A549 (cell line): ENCODE measurements at regions not wholly inside any gene's neighbourhood (a gene's known extent, or its start where the extent isn't known, plus 50 kb on each side); places are given as distances from the start of the nearest gene placed in this dataset.

ENCODE experiments used
- ATAC-seq, 2 experiments: fragments of 200-7000 bp in 1 of 2; fragments of >200 bp in 1 of 2; cut with Nextera tagmentation in 1 of 2; cut with Tn5 transposase in 1 of 2; 3 replicates each; pipeline versions ENCODE4 v1.8.0 to v1.9.1; 2018 to 2020; ENCODE audit warnings: mild to moderate bottlenecking in 1 of 2, moderate library complexity in 1 of 2
- CTCF ChIA-PET: fragments of 300-600 bp; sonication (Branson Sonifier 250); formaldehyde crosslinking; extraction: SDS; loops from one replicate; lab custom pipeline; 2021; ENCODE audit warnings: antibody characterized with exemption, inconsistent platforms; lab: Yijun Ruan, JAX
- POLR2A ChIA-PET: fragments of 350-600 bp; formaldehyde crosslinking; extraction: SDS; loops from one replicate; lab custom pipeline; 2021; ENCODE audit warnings: antibody characterized with exemption, inconsistent platforms; lab: Yijun Ruan, JAX
- DNase-seq, 2 experiments: peaks; one replicate each; pipeline versions ENCODE4 v3.0.0 to v3.0.0-alpha.2; 2011 to 2016; ENCODE audit warnings: low read depth in 1 of 2, low spot score in 1 of 2
- FAIRE-seq: peaks from 2 replicates; lab custom pipeline; 2011; peaks lifted over from hg19 to GRCh38; lab: Jason Lieb, UNC
- H3K27ac ChIP-seq, 2 experiments: fragments of >200 bp; sonication (Bioruptor Twin); formaldehyde crosslinking; 3 replicates each; pipeline ENCODE4 v1.5.1; 2016 to 2017
- H3K4me1 ChIP-seq: fragments of >200 bp; sonication (Bioruptor Twin); formaldehyde crosslinking; 3 replicates; pipeline ENCODE4 v1.6.1; 2016
- H3K4me2 ChIP-seq: fragments of >200 bp; sonication (Bioruptor Twin); formaldehyde crosslinking; 3 replicates; pipeline ENCODE4 v1.6.1; 2016
- H3K4me3 ChIP-seq: fragments of >200 bp; sonication (Bioruptor Twin); formaldehyde crosslinking; 3 replicates; pipeline ENCODE4 v1.5.1; 2016
- H3K9me3 ChIP-seq: fragments of >200 bp; sonication (Bioruptor Twin); formaldehyde crosslinking; 3 replicates; pipeline ENCODE4 v1.6.1; 2016
- CBX8 ChIP-seq: fragments of 200-600 bp; sonication (generic); IDR thresholded peaks from 2 replicates; pipeline ENCODE4 v1.6.1; 2016
- CEBPB ChIP-seq, 2 experiments: fragments of >200 bp in 1 of 2; sonication (Bioruptor Twin) in 1 of 2; formaldehyde crosslinking in 1 of 2; IDR thresholded peaks; 2 replicates each; pipeline ENCODE4 v1.6.1; 2012 to 2016
- CHD4 ChIP-seq: fragments of 200-600 bp; sonication (generic); IDR thresholded peaks from 2 replicates; pipeline ENCODE4 v1.6.1; 2016; ENCODE audit warnings: antibody characterized with exemption, mild to moderate bottlenecking, borderline replicate concordance
- EHF ChIP-seq: fragments of 250-450 bp; sonication (Bioruptor Pico); IDR thresholded peaks from 2 replicates; pipeline ENCODE4 v1.5.0; 2020; ENCODE audit warnings: mild to moderate bottlenecking
- ELK1 ChIP-seq: fragments of 150-350 bp; IDR thresholded peaks from 2 replicates; pipeline ENCODE4 v1.6.1; 2014; ENCODE audit warnings: low read depth, mild to moderate bottlenecking, low read length
- EP300 ChIP-seq, 2 experiments: fragments of >200 bp; sonication (Bioruptor Twin); formaldehyde crosslinking; IDR thresholded peaks; 2 replicates in 1 of 2; 3 replicates in 1 of 2; pipeline ENCODE4 v1.6.1; 2016 to 2017
- ESRRA ChIP-seq: fragments of 150-350 bp; IDR thresholded peaks from 2 replicates; pipeline ENCODE4 v1.6.1; 2014; ENCODE audit warnings: mild to moderate bottlenecking, low read length, borderline replicate concordance
- FOSB ChIP-seq: fragments of 250-450 bp; sonication (Bioruptor Pico); IDR thresholded peaks from 2 replicates; pipeline ENCODE4 v1.5.0; 2020; ENCODE audit warnings: mild to moderate bottlenecking, moderate library complexity
- FOSL2 ChIP-seq, 2 experiments: fragments of 450-650 bp in 1 of 2; fragments of >200 bp in 1 of 2; sonication (Bioruptor Twin) in 1 of 2; formaldehyde crosslinking; IDR thresholded peaks; 2 replicates each; pipeline versions ENCODE4 v1.5.0 to v1.6.1; 2016 to 2020; ENCODE audit warnings: mild to moderate bottlenecking in 1 of 2, moderate library complexity in 1 of 2
- FOXS1 ChIP-seq: fragments of 250-450 bp; sonication (Bioruptor Pico); IDR thresholded peaks from 2 replicates; pipeline ENCODE4 v1.5.0; 2020; ENCODE audit warnings: mild to moderate bottlenecking, moderate library complexity
- HDAC2 ChIP-seq: fragments of 200-600 bp; sonication (generic); IDR thresholded peaks from 2 replicates; pipeline ENCODE4 v1.6.1; 2016
- HOXA7 ChIP-seq: fragments of 250-450 bp; sonication (Bioruptor Pico); IDR thresholded peaks from 2 replicates; pipeline ENCODE4 v1.5.0; 2020; ENCODE audit warnings: mild to moderate bottlenecking, moderate library complexity
- JUNB ChIP-seq: fragments of >200 bp; sonication (Bioruptor Twin); formaldehyde crosslinking; IDR thresholded peaks from 2 replicates; pipeline ENCODE4 v1.6.1; 2016
- KDM5A ChIP-seq: fragments of 200-600 bp; sonication (generic); IDR thresholded peaks from 2 replicates; pipeline ENCODE4 v1.6.1; 2016; ENCODE audit warnings: antibody characterized with exemption, mild to moderate bottlenecking
- MAFK ChIP-seq: fragments of 450-650 bp; IDR thresholded peaks from 2 replicates; pipeline ENCODE4 v1.6.1; 2014; ENCODE audit not compliant: partially characterized antibody
- MAZ ChIP-seq: fragments of 150-350 bp; IDR thresholded peaks from 2 replicates; pipeline ENCODE4 v1.6.1; 2014; ENCODE audit warnings: antibody characterized with exemption, low read depth, low read length, borderline replicate concordance
- NFE2L2 ChIP-seq: fragments of 150-350 bp; conservative IDR thresholded peaks from 2 replicates; pipeline ENCODE4 v1.6.1; 2014; ENCODE audit warnings: low read length
- NPAS2 ChIP-seq: fragments of 250-450 bp; sonication (Bioruptor Pico); IDR thresholded peaks from 2 replicates; pipeline ENCODE4 v1.8.0; 2022; ENCODE audit warnings: mild to moderate bottlenecking, moderate library complexity, borderline replicate concordance
- POLR2A ChIP-seq: IDR thresholded peaks from 2 replicates; pipeline ENCODE4 v1.6.1; 2012; ENCODE audit warnings: mild to moderate bottlenecking, low read length
- POLR2AphosphoS2 ChIP-seq: conservative IDR thresholded peaks from 2 replicates; pipeline ENCODE4 v1.6.1; 2012; ENCODE audit warnings: low read length, improper control_type of control experiment, inconsistent platforms
- RAD21 ChIP-seq, 2 experiments: fragments of >200 bp in 1 of 2; sonication (Bioruptor Twin) in 1 of 2; formaldehyde crosslinking in 1 of 2; IDR thresholded peaks in 1 of 2; conservative IDR thresholded peaks in 1 of 2; 2 replicates in 1 of 2; 3 replicates in 1 of 2; pipeline ENCODE4 v1.6.1; 2012 to 2018; ENCODE audit warnings: inconsistent platforms in 1 of 2
- RNF2 ChIP-seq: fragments of 200-600 bp; sonication (generic); IDR thresholded peaks from 2 replicates; pipeline ENCODE4 v1.6.1; 2016; ENCODE audit warnings: low read depth, mild to moderate bottlenecking, antibody characterized with exemption, moderate library complexity, borderline replicate concordance
- SMC3 ChIP-seq: fragments of >200 bp; sonication (Bioruptor Twin); formaldehyde crosslinking; IDR thresholded peaks from 3 replicates; pipeline ENCODE4 v1.6.1; 2018; ENCODE audit warnings: inconsistent platforms
- TP53 ChIP-seq: fragments of 250-450 bp; sonication (Bioruptor Pico); IDR thresholded peaks from 2 replicates; pipeline ENCODE4 v1.5.0; 2021; ENCODE audit warnings: mild to moderate bottlenecking, moderate library complexity
- ZC3H11A ChIP-seq: fragments of 450-650 bp; IDR thresholded peaks from 2 replicates; pipeline ENCODE4 v1.6.1; 2014; ENCODE audit warnings: antibody characterized with exemption, mild to moderate bottlenecking
- WGBS: methylation state at CpG from one replicate; pipeline ENCODE4 v1.1.6; 2017; ENCODE audit errors: missing lambda C conversion rate; 5-methylcytosine and 5-hydroxymethylcytosine counted together
- TF ChIP-seq, protein P1 (sequence below): fragments of >200 bp; sonication (Bioruptor Twin); formaldehyde crosslinking; IDR thresholded peaks from 3 replicates; pipeline ENCODE4 v1.5.1; 2016
- TF ChIP-seq, protein P2 (sequence below): IDR thresholded peaks from 2 replicates; pipeline ENCODE4 v1.6.1; 2012
- TF ChIP-seq, protein P3 (sequence below): fragments of >200 bp; sonication (Bioruptor Twin); formaldehyde crosslinking; IDR thresholded peaks from 2 replicates; pipeline ENCODE4 v1.6.1; 2016

- TF ChIP-seq, protein P1, sequence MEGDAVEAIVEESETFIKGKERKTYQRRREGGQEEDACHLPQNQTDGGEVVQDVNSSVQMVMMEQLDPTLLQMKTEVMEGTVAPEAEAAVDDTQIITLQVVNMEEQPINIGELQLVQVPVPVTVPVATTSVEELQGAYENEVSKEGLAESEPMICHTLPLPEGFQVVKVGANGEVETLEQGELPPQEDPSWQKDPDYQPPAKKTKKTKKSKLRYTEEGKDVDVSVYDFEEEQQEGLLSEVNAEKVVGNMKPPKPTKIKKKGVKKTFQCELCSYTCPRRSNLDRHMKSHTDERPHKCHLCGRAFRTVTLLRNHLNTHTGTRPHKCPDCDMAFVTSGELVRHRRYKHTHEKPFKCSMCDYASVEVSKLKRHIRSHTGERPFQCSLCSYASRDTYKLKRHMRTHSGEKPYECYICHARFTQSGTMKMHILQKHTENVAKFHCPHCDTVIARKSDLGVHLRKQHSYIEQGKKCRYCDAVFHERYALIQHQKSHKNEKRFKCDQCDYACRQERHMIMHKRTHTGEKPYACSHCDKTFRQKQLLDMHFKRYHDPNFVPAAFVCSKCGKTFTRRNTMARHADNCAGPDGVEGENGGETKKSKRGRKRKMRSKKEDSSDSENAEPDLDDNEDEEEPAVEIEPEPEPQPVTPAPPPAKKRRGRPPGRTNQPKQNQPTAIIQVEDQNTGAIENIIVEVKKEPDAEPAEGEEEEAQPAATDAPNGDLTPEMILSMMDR, result no peak
- TF ChIP-seq ESRRA (no peak), KDM5A (no peak)
Measured at GRCh38 chr5:103624035-103624480, 61.5 kb upstream of the NUDT12 start (continued).

- FAIRE-seq, result no peak
- 0 out of 3 replicates have a peak, but pooled peaks cover 2% of the 10 kb centered on the region for H3K4me1 ChIP-seq
- 73% methylated on average over 2 of the region's 2 CpGs for WGBS
- no peak for DNase-seq
- TF ChIP-seq FOSL2 (IDR thresholded peaks at IDR 0.05) (no peak), FOSL2 (CRISPR knock-in tag; IDR thresholded peaks at IDR 0.05) (no peak), KDM5A (no peak), JUNB (no peak), EHF (no peak), FOXS1 (CRISPR knock-in tag) (no peak), ELK1 (no peak), POLR2AphosphoS2 (no peak), FOSB (CRISPR knock-in tag) (no peak), HDAC2 (no peak), POLR2A (no peak), MAFK (no peak), HOXA7 (CRISPR knock-in tag) (no peak), TP53 (CRISPR knock-in tag) (no peak)
- TF ChIP-seq, protein P2, sequence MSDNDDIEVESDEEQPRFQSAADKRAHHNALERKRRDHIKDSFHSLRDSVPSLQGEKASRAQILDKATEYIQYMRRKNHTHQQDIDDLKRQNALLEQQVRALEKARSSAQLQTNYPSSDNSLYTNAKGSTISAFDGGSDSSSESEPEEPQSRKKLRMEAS, result no peak
- H3K4me3 ChIP-seq, result no peak overlapping the region
- ChIA-PET CTCF (no interaction called here), POLR2A (no interaction called here)
- no peak overlapping the region for H3K27ac ChIP-seq
- H3K9me3 ChIP-seq, result no peaks in the 10 kb centered on the region
- ATAC-seq, result no peak
- no peak overlapping the region for H3K4me2 ChIP-seq
Measured at GRCh38 chr5:103623425-103623824, 60.8 kb upstream of the NUDT12 start.

- no peak for ATAC-seq
- TF ChIP-seq CHD4, result no peak
- no peak for TF ChIP-seq RAD21 (conservative IDR thresholded peaks at IDR 0.05 in 1 of 2, IDR thresholded peaks at IDR 0.05 in 1 of 2)
- Histone ChIP-seq H3K4me3 (no peak overlapping the region), H3K27ac (no peak overlapping the region), H3K4me2 (no peak overlapping the region), H3K9me3 (no peaks in the 10 kb centered on the region), H3K4me1 (0 out of 3 replicates have a peak, but pooled peaks cover 2% of the 10 kb centered on the region)
- FAIRE-seq, result no peak
- 66% methylated on average over 1 of the region's 1 CpG for WGBS
- ChIA-PET CTCF (no interaction called here), POLR2A (no interaction called here)
- DNase-seq, result no peak
Measured at GRCh38 chr5:103621548-103621930, 59.0 kb upstream of the NUDT12 start.

- Histone ChIP-seq H3K27ac (no peak overlapping the region), H3K4me1 (0 out of 3 replicates have a peak, but pooled peaks cover 2% of the 10 kb centered on the region), H3K4me3 (no peak overlapping the region), H3K9me3 (no peaks in the 10 kb centered on the region), H3K4me2 (no peak overlapping the region)
- CTCF ChIA-PET, result interaction anchor here (0.7 kb wide), 1 partner anchor 741 kb away, joined by 3 read pairs; no protein-coding TSS in a partner anchor
- WGBS, result 13% methylated on average over 2 of the region's 2 CpGs
- TF ChIP-seq, protein P3, sequence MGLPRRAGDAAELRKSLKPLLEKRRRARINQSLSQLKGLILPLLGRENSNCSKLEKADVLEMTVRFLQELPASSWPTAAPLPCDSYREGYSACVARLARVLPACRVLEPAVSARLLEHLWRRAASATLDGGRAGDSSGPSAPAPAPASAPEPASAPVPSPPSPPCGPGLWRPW, result no peak
- no peak for TF ChIP-seq RNF2
- TF ChIP-seq CEBPB (IDR thresholded peaks at IDR 0.05), result no peak
- no peak for TF ChIP-seq NPAS2 (CRISPR knock-in tag)
- TF ChIP-seq ESRRA, result no peak
- TF ChIP-seq EP300 (IDR thresholded peaks at IDR 0.05), result no peak
- TF ChIP-seq ZC3H11A, result no peak
- TF ChIP-seq MAZ, result no peak
- TF ChIP-seq CBX8, result no peak
- TF ChIP-seq NFE2L2, result no peak
- TF ChIP-seq SMC3, result no peak
- no peak for TF ChIP-seq FOXS1 (CRISPR knock-in tag)
- POLR2A ChIA-PET, result no interaction called here
- DNase-seq, result no peak
- no peak for ATAC-seq
- no peak for FAIRE-seq
Measured at GRCh38 chr5:103620851-103621547, 58.4 kb upstream of the NUDT12 start.
